HL-60 (cell line): ENCODE measurements at regions not wholly inside any gene's neighbourhood (a gene's known extent, or its start where the extent isn't known, plus 50 kb on each side); places are given as distances from the start of the nearest gene placed in this dataset.

Source experiments
- DNase-seq, 2 experiments: peaks; one replicate each; pipeline ENCODE4 v3.0.0-alpha.2; 2010 to 2020; ENCODE audit warnings: low read depth in 1 of 2, low spot score in 1 of 2
- H3K27ac ChIP-seq: fragments of 250-450 bp; sonication (Bioruptor Pico); replicated peaks from 2 replicates; pipeline ENCODE4 v1.5.1; 2020; ENCODE audit warnings: mild to moderate bottlenecking, moderate library complexity
- H3K27me3 ChIP-seq: fragments of 250-450 bp; sonication (Bioruptor Pico); 2 replicates; pipeline ENCODE4 v1.5.1; 2021; ENCODE audit warnings: mild to moderate bottlenecking, moderate library complexity; ENCODE audit not compliant: insufficient read depth, poor library complexity, severe bottlenecking
- H3K4me3 ChIP-seq: replicated peaks from 2 replicates; pipeline ENCODE4 v1.5.1; 2011; ENCODE audit warnings: mild to moderate bottlenecking, control low read depth, low read length; ENCODE audit not compliant: insufficient read depth
- CTCF ChIP-seq: IDR thresholded peaks from one replicate; pipeline ENCODE4 v1.5.1; 2011; ENCODE audit warnings: low read length, control low read depth, inconsistent platforms; ENCODE audit not compliant: insufficient read depth
- GABPA ChIP-seq: IDR thresholded peaks from 2 replicates; pipeline ENCODE4 v1.6.1; 2012; ENCODE audit warnings: low read depth
- POLR2AphosphoS5 ChIP-seq: IDR thresholded peaks from 2 replicates; pipeline ENCODE4 v1.6.1; 2012; ENCODE audit warnings: low read depth
- REST ChIP-seq: IDR thresholded peaks from 2 replicates; pipeline ENCODE4 v1.6.1; 2012; ENCODE audit warnings: low read depth; ENCODE audit not compliant: insufficient replicate concordance
- SPI1 ChIP-seq: IDR thresholded peaks from 2 replicates; pipeline ENCODE4 v1.6.1; 2012; ENCODE audit warnings: low read depth, mild to moderate bottlenecking, borderline replicate concordance

GRCh38 chr18:71807586-71807985, 736.6 kb downstream of the CBLN2 start:
- Histone ChIP-seq H3K27ac (no peak overlapping the region), H3K4me3 (no peak overlapping the region), H3K27me3 (no peaks in the 10 kb centered on the region)
- TF ChIP-seq GABPA: no peak
- TF ChIP-seq SPI1: no peak
- TF ChIP-seq REST: no peak
- no peak for TF ChIP-seq CTCF
- TF ChIP-seq POLR2AphosphoS5: no peak
- DNase-seq: no peak

GRCh38 chr18:71798986-71799673, 745.0 kb downstream of the CBLN2 start:
- Histone ChIP-seq H3K27ac (no peak overlapping the region), H3K27me3 (no peaks in the 10 kb centered on the region), H3K4me3 (no peak overlapping the region)
- no peak for TF ChIP-seq CTCF
- TF ChIP-seq SPI1: no peak
- TF ChIP-seq REST: no peak
- TF ChIP-seq GABPA: no peak
- no peak for TF ChIP-seq POLR2AphosphoS5
- no peak for DNase-seq

GRCh38 chr18:71797554-71797953, 746.6 kb downstream of the CBLN2 start:
- no peak for DNase-seq
- no peak for TF ChIP-seq CTCF
- TF ChIP-seq POLR2AphosphoS5: no peak
- no peak for TF ChIP-seq GABPA
- no peak for TF ChIP-seq SPI1
- TF ChIP-seq REST: no peak
- Histone ChIP-seq H3K27me3 (no peaks in the 10 kb centered on the region), H3K4me3 (no peak overlapping the region), H3K27ac (no peak overlapping the region)
